K562 (cell line): ENCODE measurements at regions not wholly inside any gene's neighbourhood (a gene's known extent, or its start where the extent isn't known, plus 50 kb on each side); places are given as distances from the start of the nearest gene placed in this dataset.

Experiments
- EP300 ChIP-seq: IDR thresholded peaks from 2 replicates; pipeline ENCODE4 v1.6.1; 2012; ENCODE audit warnings: low read length, improper control_type of control experiment
- POLR2AphosphoS5 ChIP-seq: IDR thresholded peaks from 2 replicates; pipeline ENCODE4 v1.6.1; 2011; ENCODE audit warnings: mild to moderate bottlenecking, low read depth, low read length, moderate library complexity; ENCODE audit not compliant: control insufficient read depth, insufficient read depth

- TF ChIP-seq POLR2AphosphoS5 (no peak), EP300 (no peak)
These were observed 56.3 kb upstream of the PDE3B start for GRCh38 chr11:14587258-14587657.
